ENCODE measurements at regions not wholly inside any gene's neighbourhood (a gene's known extent, or its start where the extent isn't known, plus 50 kb on each side); places are given as distances from the start of the nearest gene placed in this dataset.

GRCh38 chr17:69860142-69860680, 214.8 kb upstream of the KCNJ16 start:
- WGBS (ENCODE audit: insufficient coverage, low coverage, low lambda C conversion rate, missing lambda C conversion rate): 63% methylated on average over 3 of the region's 3 CpGs
- ATAC-seq (no peak), DNase-seq (no peak)
- intact Hi-C loops (cut with DNase I): no loop called here
- Histone ChIP-seq H3K36me3 (no peaks in the 10 kb centered on the region), H3K4me1 (no peaks in the 10 kb centered on the region), H3K27me3 (no peaks in the 10 kb centered on the region), H3K4me3 (no peak overlapping the region), H3K27ac (no peak overlapping the region), H3K9me3 (peaks cover 0 to 5% (median 0%) of the 10 kb centered on the region in 4 donors)
- TF ChIP-seq, protein P1, sequence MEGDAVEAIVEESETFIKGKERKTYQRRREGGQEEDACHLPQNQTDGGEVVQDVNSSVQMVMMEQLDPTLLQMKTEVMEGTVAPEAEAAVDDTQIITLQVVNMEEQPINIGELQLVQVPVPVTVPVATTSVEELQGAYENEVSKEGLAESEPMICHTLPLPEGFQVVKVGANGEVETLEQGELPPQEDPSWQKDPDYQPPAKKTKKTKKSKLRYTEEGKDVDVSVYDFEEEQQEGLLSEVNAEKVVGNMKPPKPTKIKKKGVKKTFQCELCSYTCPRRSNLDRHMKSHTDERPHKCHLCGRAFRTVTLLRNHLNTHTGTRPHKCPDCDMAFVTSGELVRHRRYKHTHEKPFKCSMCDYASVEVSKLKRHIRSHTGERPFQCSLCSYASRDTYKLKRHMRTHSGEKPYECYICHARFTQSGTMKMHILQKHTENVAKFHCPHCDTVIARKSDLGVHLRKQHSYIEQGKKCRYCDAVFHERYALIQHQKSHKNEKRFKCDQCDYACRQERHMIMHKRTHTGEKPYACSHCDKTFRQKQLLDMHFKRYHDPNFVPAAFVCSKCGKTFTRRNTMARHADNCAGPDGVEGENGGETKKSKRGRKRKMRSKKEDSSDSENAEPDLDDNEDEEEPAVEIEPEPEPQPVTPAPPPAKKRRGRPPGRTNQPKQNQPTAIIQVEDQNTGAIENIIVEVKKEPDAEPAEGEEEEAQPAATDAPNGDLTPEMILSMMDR (IDR thresholded peaks at IDR 0.05): no peak
- TF ChIP-seq POLR2A (IDR thresholded peaks at IDR 0.05): no peak

DNA sequence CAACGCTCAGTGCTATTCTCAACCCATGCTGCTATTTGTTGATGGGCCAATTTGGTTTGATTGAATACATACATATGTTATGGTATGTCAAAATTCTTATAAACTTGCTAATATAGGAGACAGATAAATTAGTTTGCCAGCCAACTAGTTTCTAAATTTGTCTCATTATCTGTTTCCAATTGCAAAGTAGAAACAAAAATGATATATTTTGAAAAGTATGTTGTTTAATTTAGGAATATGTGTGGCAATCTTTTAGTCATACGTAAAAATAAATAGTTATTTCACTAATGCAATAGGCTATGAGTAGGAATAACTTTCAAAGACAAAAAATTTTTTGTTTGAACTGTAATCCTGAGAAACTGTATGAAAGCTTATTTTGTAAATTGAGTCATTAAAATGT, 210.6 kb upstream of the KCNJ16 start:
- TF ChIP-seq POLR2A (IDR thresholded peaks at IDR 0.05): no peak
- TF ChIP-seq, protein P1 (IDR thresholded peaks at IDR 0.05): no peak
- 63% methylated on average over 2 of the region's 2 CpGs for WGBS (ENCODE audit: insufficient coverage, low coverage, low lambda C conversion rate, missing lambda C conversion rate)

GRCh38 chr17:69869667-69870066, 205.4 kb upstream of the KCNJ16 start:
- Histone ChIP-seq H3K9me3 (no peaks in the 10 kb centered on the region), H3K4me1 (no peaks in the 10 kb centered on the region), H3K36me3 (no peaks in the 10 kb centered on the region), H3K4me3 (no peak overlapping the region), H3K27ac (no peak overlapping the region), H3K27me3 (no peaks in the 10 kb centered on the region)
- no peak for ATAC-seq
- TF ChIP-seq, protein P1 (IDR thresholded peaks at IDR 0.05): no peak
- DNase-seq: no peak
- intact Hi-C loops (cut with DNase I): no loop called here
- 47% methylated on average over 1 of the region's 1 CpG for WGBS (ENCODE audit: insufficient coverage, low coverage, low lambda C conversion rate, missing lambda C conversion rate)

More for the DNA sequence above, 210.6 kb upstream of the KCNJ16 start:
- no peaks in the 10 kb centered on the region for H3K9me3 ChIP-seq
- intact Hi-C loops (cut with DNase I): no loop called here
- ATAC-seq: no peak
- H3K27ac ChIP-seq: no peak overlapping the region
- no peak overlapping the region for H3K4me3 ChIP-seq
- no peak for DNase-seq
- no peaks in the 10 kb centered on the region for H3K27me3 ChIP-seq
- H3K4me1 ChIP-seq: no peaks in the 10 kb centered on the region
- H3K36me3 ChIP-seq: no peaks in the 10 kb centered on the region

- H3K9me3 ChIP-seq: no peaks in the 10 kb centered on the region
- H3K27me3 ChIP-seq: no peaks in the 10 kb centered on the region
- intact Hi-C loops (cut with DNase I): no loop called here
- H3K36me3 ChIP-seq: no peaks in the 10 kb centered on the region
- ATAC-seq: no peak
- no peak overlapping the region for H3K4me3 ChIP-seq
- H3K4me1 ChIP-seq: no peaks in the 10 kb centered on the region
- no peak overlapping the region for H3K27ac ChIP-seq
- DNase-seq: no peak
- whole genome bisulfite sequencing (ENCODE audit: insufficient coverage, low coverage, low lambda C conversion rate, missing lambda C conversion rate): no CpG with 5 or more reads among the region's 1 CpG
- TF ChIP-seq, protein P1 (IDR thresholded peaks at IDR 0.05): no peak
- no peak for TF ChIP-seq POLR2A (IDR thresholded peaks at IDR 0.05)
These were observed 204.9 kb upstream of the KCNJ16 start for GRCh38 chr17:69870091-69870530.

GRCh38 chr17:69870751-69871199, 204.2 kb upstream of the KCNJ16 start:
- no peak overlapping the region for H3K27ac ChIP-seq
- H3K4me3 ChIP-seq: no peak overlapping the region
- H3K9me3 ChIP-seq: no peaks in the 10 kb centered on the region
- no peak for ATAC-seq
- intact Hi-C loops (cut with DNase I): no loop called here
- no peak for TF ChIP-seq POLR2A (IDR thresholded peaks at IDR 0.05)
- no peak for DNase-seq
- H3K4me1 ChIP-seq: no peaks in the 10 kb centered on the region
- 36% methylated on average over 3 of the region's 3 CpGs for WGBS (ENCODE audit: insufficient coverage, low coverage, low lambda C conversion rate, missing lambda C conversion rate)
- H3K36me3 ChIP-seq: no peaks in the 10 kb centered on the region
- H3K27me3 ChIP-seq: no peaks in the 10 kb centered on the region
